ENCODE measurements at regions not wholly inside any gene's neighbourhood (a gene's known extent, or its start where the extent isn't known, plus 50 kb on each side); places are given as distances from the start of the nearest gene placed in this dataset.

- no peak for DNase-seq (ENCODE audit: low read depth)
Measured at GRCh38 chr18:27695052-27695451, 481.9 kb downstream of the CDH2 start.

- no peak for DNase-seq (ENCODE audit: low read depth)
Measured at GRCh38 chr18:27688581-27688980, 488.3 kb downstream of the CDH2 start.

DNA sequence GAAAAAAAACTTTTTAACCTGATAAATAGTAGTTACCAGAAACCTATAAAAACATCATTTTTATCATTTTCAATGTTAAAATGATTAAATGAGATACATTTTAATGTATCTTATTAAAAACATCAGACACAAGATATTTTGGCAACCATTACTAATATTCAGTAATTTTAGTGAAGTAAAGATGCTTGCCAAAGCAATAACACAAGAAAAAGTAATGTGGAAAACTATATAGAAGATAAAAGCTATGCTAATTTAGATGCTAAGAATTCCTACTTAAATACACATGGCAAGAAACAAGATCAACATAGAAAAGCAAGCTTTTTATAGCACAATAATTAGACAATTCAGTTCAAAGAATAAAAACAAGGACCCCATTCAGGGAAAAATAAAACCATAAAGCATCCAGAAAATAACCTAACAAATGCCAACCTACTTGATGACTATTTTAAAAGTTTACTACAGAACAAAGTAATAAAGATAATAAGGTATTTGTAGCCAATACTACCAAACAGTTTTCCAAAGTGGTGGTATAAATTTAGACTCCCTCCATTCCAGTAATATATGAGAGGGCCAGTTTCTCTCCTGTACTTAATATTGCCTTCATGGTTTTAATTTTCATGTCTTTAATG is 489.5 kb downstream of the CDH2 start:
- no peak for DNase-seq (ENCODE audit: low read depth)

DNA sequence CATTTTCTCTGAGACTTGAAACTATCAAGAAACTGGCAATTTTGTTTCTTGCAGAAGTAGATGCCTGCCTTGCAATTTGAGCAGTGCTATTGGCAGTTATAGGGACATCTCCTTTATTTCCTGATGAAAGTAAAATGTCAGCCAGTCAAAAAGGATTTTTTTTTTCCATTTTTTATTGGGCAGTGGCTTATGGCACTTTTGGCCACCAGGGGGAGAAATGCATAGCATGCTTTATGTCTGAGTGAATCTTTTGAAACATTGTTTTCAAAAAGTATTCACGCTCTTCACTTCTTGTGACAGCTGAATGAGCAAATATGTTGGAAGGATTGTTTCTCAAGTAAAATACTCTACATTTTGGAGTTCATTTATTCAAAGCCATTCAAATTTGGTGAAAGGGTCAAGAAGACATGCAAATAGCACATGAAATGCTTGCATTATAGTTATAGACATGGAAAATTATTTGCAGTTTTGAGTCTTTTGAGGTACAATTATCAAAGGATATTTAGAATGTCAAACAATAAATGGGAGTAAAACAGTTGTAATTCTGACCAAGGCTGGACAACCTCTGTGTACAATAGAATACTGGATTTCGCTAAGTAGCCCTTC is 491.0 kb downstream of the CDH2 start:
- DNase-seq (ENCODE audit: low read depth) = peak; percentile 21

DNA sequence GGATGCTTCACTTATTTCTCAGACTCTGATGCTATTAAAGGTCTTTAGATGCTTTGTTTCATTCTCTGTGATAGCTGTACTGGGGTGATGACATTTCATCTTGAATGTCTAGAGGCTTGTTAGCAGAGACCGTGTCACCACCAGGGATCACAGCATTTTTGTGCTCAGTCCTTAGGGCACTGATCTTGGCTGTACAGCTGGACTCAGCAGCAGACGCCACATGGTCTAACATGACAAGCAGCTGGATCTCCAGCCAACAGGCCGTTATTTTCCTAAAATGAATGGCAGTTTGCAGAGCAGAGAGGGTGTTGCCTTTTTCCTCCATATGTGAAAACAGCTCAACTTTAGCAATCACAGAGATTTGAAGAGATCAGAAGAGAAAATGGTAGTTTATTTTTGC is 491.8 kb downstream of the CDH2 start:
- DNase-seq (ENCODE audit: low read depth) = no peak

DNA sequence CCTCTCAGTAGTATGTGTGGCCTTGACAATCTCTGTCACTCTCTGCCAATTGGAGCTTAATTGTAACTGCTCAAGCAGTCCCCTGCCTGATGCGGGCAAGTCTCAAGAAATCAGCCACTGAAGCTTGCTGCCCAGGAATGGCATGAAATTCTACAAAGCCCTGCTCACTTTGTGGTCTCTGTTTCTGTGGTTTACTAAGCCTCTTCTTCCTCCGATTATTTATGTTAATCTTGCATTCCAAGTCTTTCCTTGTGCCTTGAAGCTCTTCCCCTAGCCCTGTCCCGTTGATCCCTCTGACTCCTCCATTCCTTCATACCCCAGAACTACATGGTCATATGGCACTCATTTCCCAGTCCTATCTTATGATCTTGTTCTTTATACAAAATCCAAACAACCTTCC is 489.3 kb upstream of the CHST9 start:
- no peak for DNase-seq (ENCODE audit: low read depth)

GRCh38 chr18:27673861-27674260 is 488.8 kb upstream of the CHST9 start:
- no peak for DNase-seq (ENCODE audit: low read depth)

DNA sequence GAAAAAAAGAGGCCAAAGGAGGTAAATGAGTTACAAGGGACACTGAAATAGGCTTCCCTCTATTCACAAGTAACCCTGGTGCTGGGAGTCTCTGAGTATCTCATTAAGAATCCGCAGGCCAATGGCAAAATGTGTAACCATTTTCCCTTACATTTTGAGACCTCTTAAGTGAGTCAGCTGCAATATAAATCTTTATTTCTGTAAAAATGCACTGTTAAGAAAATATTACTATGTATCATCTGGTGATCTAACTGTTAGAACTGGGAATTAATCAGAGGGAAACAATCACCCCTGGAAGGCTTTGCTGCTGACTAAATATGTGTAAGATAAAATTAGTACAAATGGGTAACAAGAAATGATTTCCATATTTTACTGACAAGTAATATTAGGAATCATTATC is 483.1 kb upstream of the CHST9 start:
- DNase-seq (ENCODE audit: low read depth) = no peak

DNA sequence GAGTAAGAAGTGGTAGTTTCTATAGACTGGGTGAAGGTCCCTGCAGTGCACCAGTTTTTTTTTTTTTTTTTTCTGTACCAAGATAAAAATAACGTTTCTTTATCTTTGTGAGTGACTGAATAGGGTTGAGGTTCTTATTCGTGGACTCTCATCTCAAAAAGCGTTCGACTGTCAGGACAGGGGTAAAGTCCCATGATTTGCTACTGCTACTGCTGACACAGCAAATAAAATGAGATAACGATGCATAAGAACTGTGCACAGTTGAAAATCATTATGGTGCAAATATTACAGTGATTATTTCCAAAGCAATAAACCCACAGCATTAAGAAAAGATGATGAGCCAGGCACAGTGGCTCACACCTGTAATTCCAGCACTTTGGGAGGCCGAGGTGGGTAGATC is 482.0 kb upstream of the CHST9 start:
- DNase-seq (ENCODE audit: low read depth) = no peak

DNA sequence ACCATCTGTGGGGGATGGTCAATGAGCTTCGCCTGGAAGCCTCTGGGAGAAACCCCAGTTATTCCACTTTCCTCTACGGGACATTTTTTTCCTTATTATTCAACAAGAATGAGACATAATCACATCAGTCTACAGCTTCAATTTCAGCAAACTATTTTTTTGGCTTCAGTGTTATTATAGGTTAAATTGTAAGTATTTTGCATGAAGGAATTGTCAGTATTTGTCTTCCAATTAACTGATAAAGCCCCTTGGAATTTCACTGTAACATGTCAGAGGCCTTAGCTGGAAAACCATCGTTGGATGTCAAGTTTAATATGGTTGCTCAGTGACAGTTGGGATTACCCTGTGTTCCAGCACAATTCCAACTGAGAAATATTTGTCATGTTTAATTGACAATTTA is 480.9 kb upstream of the CHST9 start:
- DNase-seq (ENCODE audit: low read depth) = no peak

DNA sequence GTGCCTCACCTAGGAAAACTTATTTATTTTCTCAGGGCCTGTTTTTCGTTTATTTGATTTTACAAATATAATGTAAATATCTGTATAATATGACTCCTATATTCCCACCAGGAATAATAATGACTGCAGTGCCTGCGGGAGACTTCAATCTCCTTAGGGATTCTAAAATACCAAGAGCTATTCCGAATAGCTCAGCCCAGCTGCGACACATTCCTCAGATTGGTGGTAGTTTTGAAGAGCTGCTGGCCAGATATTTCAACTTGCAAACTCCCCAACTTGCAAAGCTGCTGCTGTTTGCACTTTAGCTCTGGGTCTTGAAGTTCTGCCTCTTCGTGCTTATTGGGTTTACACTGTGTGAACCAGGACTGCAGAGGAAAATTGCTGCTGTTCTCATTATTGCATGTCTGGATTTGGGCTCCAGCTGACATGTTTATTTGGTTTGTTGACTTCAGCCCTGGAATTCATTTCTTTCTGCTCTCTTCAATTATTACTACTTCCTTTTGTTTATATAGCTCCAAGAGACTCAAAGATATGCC is 480.2 kb upstream of the CHST9 start:
- DNase-seq (ENCODE audit: low read depth) = no peak

DNA sequence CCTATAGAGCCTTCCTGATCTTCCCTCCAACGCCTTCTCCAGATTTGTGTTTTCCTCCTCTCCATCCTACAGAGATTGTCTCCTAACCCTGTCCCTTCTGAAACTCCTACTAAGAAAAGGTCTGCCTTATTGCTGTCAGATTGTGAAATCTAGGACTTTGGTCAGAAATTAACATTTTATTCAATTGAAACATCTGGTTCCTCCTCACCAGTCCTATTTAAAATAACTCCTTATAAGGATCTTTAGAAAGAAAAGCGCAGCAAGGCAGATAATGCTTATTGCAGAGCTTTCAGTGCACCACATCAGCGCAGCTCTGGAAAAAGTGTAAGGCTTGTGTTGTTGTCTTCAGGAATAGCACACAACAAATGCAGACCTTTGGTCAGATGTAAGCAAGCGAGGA is 477.8 kb upstream of the CHST9 start:
- DNase-seq (ENCODE audit: low read depth) = no peak

- no peak for DNase-seq (ENCODE audit: low read depth)
Measured at GRCh38 chr18:27662537-27662936, 477.4 kb upstream of the CHST9 start.

GRCh38 chr18:27661320-27662018 is 476.4 kb upstream of the CHST9 start:
- DNase-seq (ENCODE audit: low read depth) = no peak

- no peak for DNase-seq (ENCODE audit: low read depth)
Measured at GRCh38 chr18:27656905-27657304, 471.8 kb upstream of the CHST9 start.

DNA sequence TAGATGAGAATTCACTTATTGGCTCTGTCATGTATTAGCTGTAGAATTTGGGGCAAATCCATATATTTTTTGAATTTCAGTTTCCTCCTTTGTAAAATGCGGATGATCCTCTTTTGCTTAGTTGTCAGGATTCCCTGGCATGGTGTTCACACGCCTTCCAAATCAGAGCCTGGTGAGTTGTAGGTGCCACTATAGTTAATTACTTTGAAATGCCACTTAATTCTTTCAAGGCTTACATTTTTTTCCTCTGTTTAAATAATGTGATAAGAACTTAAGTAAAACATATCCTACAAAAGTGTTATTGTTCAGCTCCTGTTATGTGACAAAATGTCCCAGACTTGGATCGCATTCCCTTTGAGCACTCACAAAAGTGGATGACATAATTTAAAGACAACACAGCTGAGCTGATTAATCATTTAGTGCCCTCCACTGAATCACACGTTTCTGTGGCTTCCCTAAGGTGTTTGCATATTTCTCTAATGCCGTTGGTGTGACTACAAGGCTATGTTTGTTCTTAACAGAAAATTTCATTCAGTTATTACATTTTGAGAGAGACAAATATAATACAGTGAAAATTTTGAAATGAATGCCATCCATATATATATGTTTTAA is 471.2 kb upstream of the CHST9 start:
- DNase-seq (ENCODE audit: low read depth) = no peak

DNA sequence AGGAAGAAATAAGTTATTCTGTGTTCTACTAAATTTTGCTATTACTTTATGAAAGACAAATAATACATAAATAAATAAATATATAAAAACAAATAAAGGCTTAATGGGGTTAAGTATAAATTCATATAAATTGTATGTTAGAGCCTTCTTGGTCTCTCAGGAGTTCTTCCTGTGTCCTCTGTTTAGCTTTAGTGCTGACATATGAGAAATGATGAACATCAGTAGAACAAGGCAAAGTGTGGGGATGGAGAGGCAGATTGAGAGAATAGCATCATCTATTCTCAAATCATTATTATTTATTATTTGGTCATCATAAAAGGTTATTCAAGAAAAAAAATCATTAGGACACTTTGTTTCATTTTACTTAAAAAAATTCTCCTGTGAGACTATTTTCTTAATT is 468.1 kb upstream of the CHST9 start:
- no peak for DNase-seq (ENCODE audit: low read depth)

- DNase-seq (ENCODE audit: low read depth) = no peak
Measured at GRCh38 chr18:27652480-27653121, 467.5 kb upstream of the CHST9 start.

DNA sequence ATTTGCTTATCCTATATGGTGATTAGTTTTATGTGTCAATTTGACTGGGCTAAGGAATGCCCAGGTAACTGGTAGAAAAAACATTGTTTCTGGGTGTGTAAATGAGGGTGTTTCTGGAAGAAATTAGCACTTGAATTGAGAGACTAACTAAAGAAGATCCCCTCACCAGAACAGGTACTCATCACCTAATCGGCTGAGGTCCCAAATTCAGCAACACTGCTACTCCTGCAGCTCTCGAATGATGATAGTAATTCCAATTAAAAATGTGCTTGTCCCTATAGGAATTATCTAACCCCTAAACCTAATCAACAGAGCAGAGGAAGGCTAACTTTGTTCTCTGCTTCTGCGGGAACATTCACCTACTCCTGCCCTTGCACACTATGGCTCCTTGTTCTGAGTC is 464.5 kb upstream of the CHST9 start:
- no peak for DNase-seq (ENCODE audit: low read depth)

DNA sequence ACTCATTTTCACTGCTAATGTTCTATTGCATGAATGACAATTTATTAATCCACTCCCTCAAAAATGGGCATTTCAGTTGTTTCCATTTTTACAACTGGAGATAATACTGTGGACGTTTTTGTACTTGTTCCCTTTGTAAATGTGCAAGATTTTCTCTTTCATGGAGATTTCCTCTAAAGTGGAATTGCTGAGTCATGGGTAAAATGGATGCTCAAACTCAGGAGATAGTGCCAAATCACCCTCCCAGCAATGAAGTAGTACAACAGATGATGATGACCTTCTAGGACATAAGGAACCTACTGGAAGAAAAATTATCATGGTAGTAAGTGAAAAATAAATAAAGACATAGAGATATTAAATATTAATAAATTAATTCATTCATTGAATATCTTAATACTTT is 460.8 kb upstream of the CHST9 start:
- DNase-seq (ENCODE audit: low read depth) = no peak

- DNase-seq (ENCODE audit: low read depth) = no peak
Measured at GRCh38 chr18:27636576-27637085, 451.5 kb upstream of the CHST9 start.

GRCh38 chr18:27632706-27633105 is 447.6 kb upstream of the CHST9 start:
- DNase-seq (ENCODE audit: low read depth) = no peak

Data from fibroblast of the conjunctiva (primary cell).